ENCODE measurements at regions not wholly inside any gene's neighbourhood (a gene's known extent, or its start where the extent isn't known, plus 50 kb on each side); places are given as distances from the start of the nearest gene placed in this dataset.

DNA sequence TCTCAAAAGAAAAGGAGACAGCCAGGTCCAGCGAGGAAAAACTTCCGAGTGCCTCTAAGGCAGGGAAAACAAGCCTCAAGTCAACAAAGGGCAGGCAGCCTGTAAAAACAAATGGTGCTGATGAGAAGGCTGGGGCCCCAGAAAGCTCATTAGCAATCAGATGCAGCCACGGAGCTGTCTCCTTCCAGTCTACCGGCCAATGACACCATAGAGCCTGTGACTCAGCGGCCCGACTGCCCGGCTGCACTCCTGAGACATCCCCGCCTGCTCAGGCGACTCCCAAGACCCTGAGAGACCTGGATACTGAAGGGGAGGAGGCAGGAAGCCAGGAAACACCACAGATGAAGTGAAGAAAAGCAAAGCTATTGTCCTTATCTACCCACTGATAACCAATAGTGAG lies 120.1 kb upstream of the HDDC2 start:
- no peaks in the 10 kb centered on the region for H3K9me1 ChIP-seq (ENCODE audit: control insufficient read depth, insufficient read depth, low read length)
- ChIA-PET CTCF (ENCODE audit: low intra/inter-chr PET ratio) (no interaction called here), POLR2A (interaction anchor here (1.3 kb wide), 1 partner anchor 10 kb away, joined by 5 read pairs; no protein-coding TSS in a partner anchor)
- intact Hi-C loops (cut with micrococcal nuclease), result no loop called here
- DNase-seq (ENCODE audit: extremely low read depth in 1 of 4, low spot score in 3 of 4) (peak in 2 of 4 experiments; percentile 8 to 14), FAIRE-seq (no peak), ATAC-seq (peak; percentile 69)
- H3K27ac ChIP-seq (ENCODE audit: extremely low read depth, low read depth, low read length), result no peak overlapping the region
- H3K79me2 ChIP-seq (ENCODE audit: control insufficient read depth, insufficient read depth, low read length), result no peaks in the 10 kb centered on the region
- H3K4me2 ChIP-seq (ENCODE audit: insufficient read depth, low read length), result no peak overlapping the region
- H3K9ac ChIP-seq (ENCODE audit: insufficient read depth in 1 of 2, low read depth in 2 of 2, low read length in 2 of 2), result no peak overlapping the region
- no peak overlapping the region for H3K4me3 ChIP-seq
- H4K20me1 ChIP-seq (replicated peaks; ENCODE audit: control insufficient read depth, insufficient read depth, low read length), result no peaks in the 10 kb centered on the region
- H3K9me3 ChIP-seq (replicated peaks; ENCODE audit: control insufficient read depth, insufficient read depth, low read depth, low read length), result no peaks in the 10 kb centered on the region
- no peak for TF ChIP-seq MAZ (CRISPR knock-in tag; conservative IDR thresholded peaks at IDR 0.05 in 1 of 2, IDR thresholded peaks at IDR 0.05 in 1 of 2)
- no peak for TF ChIP-seq RCOR1 (IDR thresholded peaks at IDR 0.05; ENCODE audit: borderline replicate concordance in 1 of 2, low read depth in 2 of 2, low read length in 2 of 2)
- TF ChIP-seq ZNF165 (CRISPR knock-in tag; IDR thresholded peaks at IDR 0.05; ENCODE audit: borderline replicate concordance), result no peak
- no peak for TF ChIP-seq GABPB2 (CRISPR knock-in tag; conservative IDR thresholded peaks at IDR 0.05)
- no peak for TF ChIP-seq CBX5 (IDR thresholded peaks at IDR 0.05; ENCODE audit: borderline replicate concordance, low read depth)
- in situ Hi-C loops (cut with MboI), result no loop called here
- no TSS peak for BruUV-seq (replicated peaks)
- no peaks in the 10 kb centered on the region for H3K4me1 ChIP-seq (replicated peaks in 1 of 2; ENCODE audit: control insufficient read depth in 2 of 2, insufficient read depth in 2 of 2, low read length in 2 of 2)
- no peaks in the 10 kb centered on the region for H3K27me3 ChIP-seq (ENCODE audit: control insufficient read depth in 2 of 2, insufficient read depth in 2 of 2, low read length in 2 of 2)
- 2% methylated on average over 9 of the region's 9 CpGs for WGBS (ENCODE audit: insufficient coverage, low coverage, missing lambda C conversion rate)
- H3K36me3 ChIP-seq (ENCODE audit: control insufficient read depth, insufficient read depth, low read length), result no peaks in the 10 kb centered on the region
- no peak overlapping the region for H2AFZ ChIP-seq (ENCODE audit: low read depth, low read length)

DNA sequence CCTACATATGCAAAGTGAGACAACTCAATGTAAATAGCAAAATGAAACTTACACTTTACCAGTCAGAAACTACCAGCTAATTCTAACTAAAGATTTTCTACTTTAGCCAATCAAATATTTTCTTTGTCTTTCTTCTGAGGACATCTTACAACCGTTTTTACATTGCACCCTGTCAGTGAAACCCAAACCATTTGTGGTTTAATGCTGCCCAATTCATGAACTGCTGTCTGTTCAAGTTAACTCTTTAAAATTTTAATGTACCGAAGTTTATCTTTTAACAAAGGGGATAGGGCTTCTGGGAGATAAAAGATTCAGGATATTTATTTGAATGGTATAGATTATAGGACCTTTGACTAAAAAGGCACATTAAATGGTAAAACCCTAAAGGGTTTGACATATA lies 121.3 kb upstream of the HDDC2 start:
- Histone ChIP-seq H3K27me3 (ENCODE audit: control insufficient read depth in 2 of 2, insufficient read depth in 2 of 2, low read length in 2 of 2) (no peaks in the 10 kb centered on the region), H3K4me1 (replicated peaks in 1 of 2; ENCODE audit: control insufficient read depth in 2 of 2, insufficient read depth in 2 of 2, low read length in 2 of 2) (no peaks in the 10 kb centered on the region), H3K79me2 (ENCODE audit: control insufficient read depth, insufficient read depth, low read length) (no peaks in the 10 kb centered on the region), H3K36me3 (ENCODE audit: control insufficient read depth, insufficient read depth, low read length) (no peaks in the 10 kb centered on the region), H3K27ac (ENCODE audit: extremely low read depth, low read depth, low read length) (no peak overlapping the region), H3K9ac (ENCODE audit: insufficient read depth in 1 of 2, low read depth in 2 of 2, low read length in 2 of 2) (no peak overlapping the region), H3K4me2 (ENCODE audit: insufficient read depth, low read length) (no peak overlapping the region), H2AFZ (ENCODE audit: low read depth, low read length) (no peak overlapping the region), H3K9me3 (replicated peaks; ENCODE audit: control insufficient read depth, insufficient read depth, low read depth, low read length) (no peaks in the 10 kb centered on the region), H4K20me1 (replicated peaks; ENCODE audit: control insufficient read depth, insufficient read depth, low read length) (no peaks in the 10 kb centered on the region), H3K4me3 (no peak overlapping the region), H3K9me1 (ENCODE audit: control insufficient read depth, insufficient read depth, low read length) (no peaks in the 10 kb centered on the region)
- BruUV-seq (replicated peaks), result no TSS peak
- intact Hi-C loops (cut with micrococcal nuclease) (no loop called here), in situ Hi-C loops (cut with MboI) (no loop called here)
- 0% methylated on average over 2 of the region's 2 CpGs for WGBS (ENCODE audit: insufficient coverage, low coverage, missing lambda C conversion rate)
- CTCF ChIA-PET (ENCODE audit: low intra/inter-chr PET ratio), result no interaction called here
- ATAC-seq (no peak), FAIRE-seq (no peak), DNase-seq (ENCODE audit: extremely low read depth in 1 of 4, low spot score in 3 of 4) (no peak)
- POLR2A ChIA-PET, result no interaction called here
- TF ChIP-seq ZNF12 (CRISPR knock-in tag; IDR thresholded peaks at IDR 0.05) (no peak), HNRNPK (IDR thresholded peaks at IDR 0.05; ENCODE audit: low read depth, low read length, poor library complexity, severe bottlenecking) (no peak), ZNF146 (CRISPR knock-in tag; IDR thresholded peaks at IDR 0.05; ENCODE audit: unreplicated experiment) (no peak), RBBP5 (IDR thresholded peaks at IDR 0.05; ENCODE audit: borderline replicate concordance, insufficient read depth, low read length, poor library complexity, severe bottlenecking) (no peak), ZNF717 (CRISPR knock-in tag; IDR thresholded peaks at IDR 0.05) (no peak), ATF7 (IDR thresholded peaks at IDR 0.05) (no peak), SAFB (IDR thresholded peaks at IDR 0.05; ENCODE audit: borderline replicate concordance, low read depth, low read length) (no peak)
- TF ChIP-seq, protein P1, sequence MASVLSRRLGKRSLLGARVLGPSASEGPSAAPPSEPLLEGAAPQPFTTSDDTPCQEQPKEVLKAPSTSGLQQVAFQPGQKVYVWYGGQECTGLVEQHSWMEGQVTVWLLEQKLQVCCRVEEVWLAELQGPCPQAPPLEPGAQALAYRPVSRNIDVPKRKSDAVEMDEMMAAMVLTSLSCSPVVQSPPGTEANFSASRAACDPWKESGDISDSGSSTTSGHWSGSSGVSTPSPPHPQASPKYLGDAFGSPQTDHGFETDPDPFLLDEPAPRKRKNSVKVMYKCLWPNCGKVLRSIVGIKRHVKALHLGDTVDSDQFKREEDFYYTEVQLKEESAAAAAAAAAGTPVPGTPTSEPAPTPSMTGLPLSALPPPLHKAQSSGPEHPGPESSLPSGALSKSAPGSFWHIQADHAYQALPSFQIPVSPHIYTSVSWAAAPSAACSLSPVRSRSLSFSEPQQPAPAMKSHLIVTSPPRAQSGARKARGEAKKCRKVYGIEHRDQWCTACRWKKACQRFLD (CRISPR knock-in tag; IDR thresholded peaks at IDR 0.05), result no peak
- TF ChIP-seq, protein P2, sequence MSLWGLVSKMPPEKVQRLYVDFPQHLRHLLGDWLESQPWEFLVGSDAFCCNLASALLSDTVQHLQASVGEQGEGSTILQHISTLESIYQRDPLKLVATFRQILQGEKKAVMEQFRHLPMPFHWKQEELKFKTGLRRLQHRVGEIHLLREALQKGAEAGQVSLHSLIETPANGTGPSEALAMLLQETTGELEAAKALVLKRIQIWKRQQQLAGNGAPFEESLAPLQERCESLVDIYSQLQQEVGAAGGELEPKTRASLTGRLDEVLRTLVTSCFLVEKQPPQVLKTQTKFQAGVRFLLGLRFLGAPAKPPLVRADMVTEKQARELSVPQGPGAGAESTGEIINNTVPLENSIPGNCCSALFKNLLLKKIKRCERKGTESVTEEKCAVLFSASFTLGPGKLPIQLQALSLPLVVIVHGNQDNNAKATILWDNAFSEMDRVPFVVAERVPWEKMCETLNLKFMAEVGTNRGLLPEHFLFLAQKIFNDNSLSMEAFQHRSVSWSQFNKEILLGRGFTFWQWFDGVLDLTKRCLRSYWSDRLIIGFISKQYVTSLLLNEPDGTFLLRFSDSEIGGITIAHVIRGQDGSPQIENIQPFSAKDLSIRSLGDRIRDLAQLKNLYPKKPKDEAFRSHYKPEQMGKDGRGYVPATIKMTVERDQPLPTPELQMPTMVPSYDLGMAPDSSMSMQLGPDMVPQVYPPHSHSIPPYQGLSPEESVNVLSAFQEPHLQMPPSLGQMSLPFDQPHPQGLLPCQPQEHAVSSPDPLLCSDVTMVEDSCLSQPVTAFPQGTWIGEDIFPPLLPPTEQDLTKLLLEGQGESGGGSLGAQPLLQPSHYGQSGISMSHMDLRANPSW (CRISPR knock-in tag; IDR thresholded peaks at IDR 0.05), result no peak
